H1 (cell line): ENCODE measurements at regions not wholly inside any gene's neighbourhood (a gene's known extent, or its start where the extent isn't known, plus 50 kb on each side); places are given as distances from the start of the nearest gene placed in this dataset.

Experiments
- FOSL1 ChIP-seq: IDR thresholded peaks from 2 replicates; pipeline ENCODE4 v1.6.1; 2011; ENCODE audit warnings: mild to moderate bottlenecking, low read depth, low read length, moderate library complexity; ENCODE audit not compliant: insufficient read depth
- SIN3A ChIP-seq, 2 experiments: IDR thresholded peaks in 1 of 2; conservative IDR thresholded peaks in 1 of 2; 2 replicates each; pipeline ENCODE4 v1.6.1; 2011 to 2012; ENCODE audit warnings: low read length in 2 of 2, improper control_type of control experiment in 1 of 2, low read depth in 1 of 2, mild to moderate bottlenecking in 1 of 2

DNA sequence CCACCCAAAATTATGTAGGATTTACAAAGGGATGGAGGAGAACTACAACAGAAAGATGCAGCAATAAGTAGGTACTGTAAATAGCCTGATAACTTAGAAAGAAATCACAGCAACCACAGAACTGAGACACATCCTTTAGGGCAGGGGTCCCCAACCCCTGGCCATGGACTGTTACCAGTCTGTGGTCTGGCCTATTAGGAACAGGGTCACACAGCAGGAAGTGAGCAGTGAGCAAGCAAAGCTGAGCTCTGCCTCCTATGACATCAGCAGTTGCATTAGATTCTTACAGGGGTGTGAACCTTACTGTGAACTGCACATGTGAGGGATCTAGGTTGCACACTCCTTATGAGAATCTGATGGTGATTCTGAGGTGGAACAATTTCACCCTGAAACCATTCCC is 997.6 kb downstream of the DIAPH3 start (continued):
- TF ChIP-seq FOSL1 (no peak), SIN3A (conservative IDR thresholded peaks at IDR 0.05 in 1 of 2, IDR thresholded peaks at IDR 0.05 in 1 of 2; ENCODE audit: low read depth in 1 of 2, low read length in 2 of 2) (no peak)
